ENCODE measurements at regions not wholly inside any gene's neighbourhood (a gene's known extent, or its start where the extent isn't known, plus 50 kb on each side); places are given as distances from the start of the nearest gene placed in this dataset.

GRCh38 chr4:62717154-62717553, 1517.0 kb downstream of the ADGRL3 start:
- H3K36me3 ChIP-seq (replicated peaks in 1 of 2; ENCODE audit: control insufficient read depth in 1 of 2, insufficient read depth in 2 of 2, low read length in 1 of 2): no peaks in the 10 kb centered on the region
- H3F3A ChIP-seq (replicated peaks; ENCODE audit: insufficient read depth): no peaks in the 10 kb centered on the region
- no peaks in the 10 kb centered on the region for H3K9me3 ChIP-seq
- H3K4me1 ChIP-seq (ENCODE audit: control insufficient read depth in 1 of 2, insufficient read depth in 2 of 2, low read depth in 1 of 2, low read length in 1 of 2): no peaks in the 10 kb centered on the region
- 25% methylated on average over 2 of the region's 2 CpGs for WGBS (ENCODE audit: low lambda C conversion rate)
- no peaks in the 10 kb centered on the region for H3K27me3 ChIP-seq (ENCODE audit: insufficient read depth)
- no peak overlapping the region for H2AFZ ChIP-seq (ENCODE audit: low read depth)
- H3K9ac ChIP-seq: no peak overlapping the region
- ChIA-PET CTCF (no interaction called here), POLR2A (interaction anchor here (0.8 kb wide), 1 partner anchor 902 kb away, joined by 3 read pairs; no protein-coding TSS in a partner anchor)
- no peak overlapping the region for H3K4me2 ChIP-seq
- H3K79me2 ChIP-seq (ENCODE audit: insufficient read depth): no peaks in the 10 kb centered on the region
- no peak for TF ChIP-seq TCF12 (IDR thresholded peaks at IDR 0.05)
- TF ChIP-seq SMC3 (IDR thresholded peaks at IDR 0.05; ENCODE audit: low read depth, low read length): no peak
- no peak for TF ChIP-seq CHD2 (IDR thresholded peaks at IDR 0.05; ENCODE audit: low read length, partially characterized antibody)
- TF ChIP-seq MAX (IDR thresholded peaks at IDR 0.05; ENCODE audit: low read depth): no peak
- no peak for TF ChIP-seq RAD21 (IDR thresholded peaks at IDR 0.05; ENCODE audit: low read length)
- TF ChIP-seq POLR2AphosphoS5 (IDR thresholded peaks at IDR 0.05; ENCODE audit: low read depth, low read length): no peak
- TF ChIP-seq PBX3 (IDR thresholded peaks at IDR 0.05): no peak
- no peak for TF ChIP-seq GATA2 (CRISPR knock-in tag; IDR thresholded peaks at IDR 0.05)
- no peak for TF ChIP-seq RFX5 (IDR thresholded peaks at IDR 0.05; ENCODE audit: low read length)
- TF ChIP-seq YY1 (IDR thresholded peaks at IDR 0.05; ENCODE audit: low read depth): no peak
- no peak for TF ChIP-seq ELF1 (IDR thresholded peaks at IDR 0.05)
- no peak for TF ChIP-seq NFIC (IDR thresholded peaks at IDR 0.05; ENCODE audit: borderline replicate concordance)
- no peak for TF ChIP-seq USF1 (IDR thresholded peaks at IDR 0.05; ENCODE audit: borderline replicate concordance, low read depth)
- TF ChIP-seq REST (IDR thresholded peaks at IDR 0.05; ENCODE audit: low read depth, low read length): no peak
- no peak for TF ChIP-seq MEF2A (IDR thresholded peaks at IDR 0.05; ENCODE audit: borderline replicate concordance, low read depth)
- H3K9me2 ChIP-seq: no peaks in the 10 kb centered on the region
- H3K4me3 ChIP-seq (ENCODE audit: low read depth in 2 of 2, low read length in 1 of 2): no peak overlapping the region
- H4K20me1 ChIP-seq (ENCODE audit: insufficient read depth): no peaks in the 10 kb centered on the region
- DNase-seq: no peak
- H3K27ac ChIP-seq (ENCODE audit: low read depth in 2 of 2, low read length in 1 of 2): no peak overlapping the region
